ENCODE measurements at regions not wholly inside any gene's neighbourhood (a gene's known extent, or its start where the extent isn't known, plus 50 kb on each side); places are given as distances from the start of the nearest gene placed in this dataset.
A peak's percentile ranks its signal among the peaks of the same experiment; 100 is the strongest.

DNA sequence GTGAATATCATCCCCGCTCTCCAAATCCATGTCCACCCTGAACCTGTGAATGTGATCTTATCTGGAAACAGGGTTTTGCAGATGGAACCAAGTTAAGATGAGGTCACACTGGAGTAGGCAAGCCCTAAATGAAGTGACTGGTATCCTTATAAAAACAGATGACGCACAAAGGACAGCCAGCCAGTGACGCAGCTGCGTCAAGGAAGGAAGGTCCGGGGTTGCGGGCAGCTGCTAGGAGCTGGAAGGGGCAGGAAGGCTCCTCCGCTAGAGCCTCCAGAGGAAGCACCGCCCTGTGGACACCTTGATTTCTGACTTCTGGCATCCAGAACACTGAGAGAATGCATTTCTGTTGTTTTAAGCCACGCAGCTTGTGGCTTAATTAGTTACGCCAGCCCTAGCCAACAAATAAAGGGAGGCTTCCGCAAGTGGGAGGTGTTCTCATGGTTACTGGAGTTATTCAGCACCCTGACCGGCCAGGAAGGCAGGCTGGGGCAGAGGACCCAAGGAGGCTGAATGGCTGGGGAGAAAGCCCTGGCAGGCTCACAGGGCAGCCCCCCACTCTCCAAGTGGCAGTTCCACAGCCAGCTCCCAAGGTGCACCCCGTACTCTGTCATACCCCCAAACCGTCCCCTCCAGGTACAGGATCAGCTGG lies 127.6 kb upstream of the NCOR2 start:
- peak in 1 of 2 donors; percentile 83 for DNase-seq (ENCODE audit: low spot score in 2 of 2)
- H3K9me3 ChIP-seq, result peaks cover 0 to 3% of the 10 kb centered on the region in 2 donors
- H3K27ac ChIP-seq, result no peak overlapping the region
- no peaks in the 10 kb centered on the region for H3K27me3 ChIP-seq
- H3K4me1 ChIP-seq, result peaks cover 6 to 29% of the 10 kb centered on the region in 2 donors
- intact Hi-C loops (cut with DNase I), result loop anchor here (5.0 kb wide), 2 partner anchors 52 to 68 kb away; no protein-coding TSS in a partner anchor
- H3K36me3 ChIP-seq, result no peaks in the 10 kb centered on the region
- no peak for TF ChIP-seq CTCF (IDR thresholded peaks at IDR 0.05)
- no peak overlapping the region for H3K4me3 ChIP-seq

DNA sequence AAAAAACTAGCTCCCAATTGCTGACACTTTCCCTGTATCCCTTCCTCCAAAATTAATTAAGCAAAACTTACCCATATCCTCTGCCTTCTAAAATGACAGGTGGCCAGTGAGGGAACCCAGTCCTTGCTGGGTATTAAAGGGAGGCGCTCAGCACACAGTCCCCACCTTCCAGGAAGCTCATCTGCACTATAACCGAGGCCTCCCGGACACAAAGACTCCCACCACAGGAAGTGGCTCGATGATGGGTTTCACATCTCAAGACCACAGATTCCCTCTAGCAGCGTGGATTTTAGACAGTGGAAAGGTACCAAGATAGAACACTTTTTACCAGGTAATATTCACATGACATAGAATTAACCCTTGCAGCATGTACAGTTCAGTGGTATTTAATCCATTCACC lies 126.8 kb upstream of the NCOR2 start:
- no peak for TF ChIP-seq CTCF (IDR thresholded peaks at IDR 0.05)
- Histone ChIP-seq H3K4me3 (no peak overlapping the region), H3K9me3 (peaks cover 0 to 3% of the 10 kb centered on the region in 2 donors), H3K27me3 (no peaks in the 10 kb centered on the region), H3K4me1 (peaks cover 6 to 29% of the 10 kb centered on the region in 2 donors), H3K27ac (no peak overlapping the region), H3K36me3 (no peaks in the 10 kb centered on the region)
- DNase-seq (ENCODE audit: low spot score in 2 of 2), result no peak
- intact Hi-C loops (cut with DNase I), result no loop called here

- intact Hi-C loops (cut with DNase I), result no loop called here
- no peak for TF ChIP-seq CTCF (IDR thresholded peaks at IDR 0.05)
- H3K27ac ChIP-seq, result no peak overlapping the region
- no peaks in the 10 kb centered on the region for H3K27me3 ChIP-seq
- H3K4me3 ChIP-seq, result no peak overlapping the region
- peaks cover 0 to 28% of the 10 kb centered on the region in 2 donors for H3K4me1 ChIP-seq
- no peak for DNase-seq (ENCODE audit: low spot score in 2 of 2)
- peaks cover 0 to 3% of the 10 kb centered on the region in 2 donors for H3K9me3 ChIP-seq
- H3K36me3 ChIP-seq, result no peaks in the 10 kb centered on the region
These were observed 125.8 kb upstream of the NCOR2 start for GRCh38 chr12:124693111-124693723.

DNA sequence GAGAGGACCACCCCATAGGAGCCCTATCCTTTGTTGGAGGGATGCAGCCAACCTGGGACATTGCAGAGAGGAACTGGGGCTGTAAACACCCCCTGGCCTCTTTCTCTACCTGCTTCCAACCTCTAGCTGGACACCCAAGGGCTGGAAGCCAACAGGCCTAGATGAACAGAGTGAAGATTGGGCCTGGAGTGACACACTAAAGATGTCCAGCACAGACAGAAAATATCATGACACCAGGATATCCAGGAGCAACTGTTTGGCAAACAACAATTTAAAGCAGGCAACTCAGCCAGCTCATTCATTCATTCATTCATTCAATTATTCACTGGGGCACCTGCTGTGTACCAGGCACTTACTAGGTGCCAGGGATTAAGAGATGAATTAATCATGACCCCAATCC lies 125.0 kb upstream of the NCOR2 start:
- H3K9me3 ChIP-seq, result peaks cover 0 to 3% of the 10 kb centered on the region in 2 donors
- no peaks in the 10 kb centered on the region for H3K27me3 ChIP-seq
- H3K27ac ChIP-seq, result no peak overlapping the region
- no peaks in the 10 kb centered on the region for H3K36me3 ChIP-seq
- intact Hi-C loops (cut with DNase I), result no loop called here
- no peak for TF ChIP-seq CTCF (IDR thresholded peaks at IDR 0.05)
- no peak overlapping the region for H3K4me3 ChIP-seq
- no peak for DNase-seq (ENCODE audit: low spot score in 2 of 2)
- H3K4me1 ChIP-seq, result peaks cover 3 to 29% of the 10 kb centered on the region in 2 donors

GRCh38 chr12:124691429-124691828 lies 124.0 kb upstream of the NCOR2 start:
- no peak overlapping the region for H3K4me3 ChIP-seq
- no peaks in the 10 kb centered on the region for H3K36me3 ChIP-seq
- no peak for DNase-seq (ENCODE audit: low spot score in 2 of 2)
- intact Hi-C loops (cut with DNase I), result no loop called here
- TF ChIP-seq CTCF (IDR thresholded peaks at IDR 0.05), result no peak
- no peak overlapping the region for H3K27ac ChIP-seq
- H3K27me3 ChIP-seq, result no peaks in the 10 kb centered on the region
- H3K4me1 ChIP-seq, result peaks cover 3 to 21% of the 10 kb centered on the region in 2 donors
- peaks cover 0 to 3% of the 10 kb centered on the region in 2 donors for H3K9me3 ChIP-seq
